A549 (cell line): ENCODE measurements at regions not wholly inside any gene's neighbourhood (a gene's known extent, or its start where the extent isn't known, plus 50 kb on each side); places are given as distances from the start of the nearest gene placed in this dataset.

Source experiments
- JUN ChIP-seq, 2 experiments: fragments of >200 bp; sonication (Bioruptor Twin); formaldehyde crosslinking; IDR thresholded peaks; 2 replicates in 1 of 2; 3 replicates in 1 of 2; pipeline ENCODE4 v1.6.1; 2016 to 2017
- NR3C1 ChIP-seq: fragments of >200 bp; sonication (Bioruptor Twin); formaldehyde crosslinking; IDR thresholded peaks from 3 replicates; pipeline ENCODE4 v1.6.1; 2017
- PHF8 ChIP-seq: fragments of 200-600 bp; sonication (generic); IDR thresholded peaks from 2 replicates; pipeline ENCODE4 v1.6.1; 2016; ENCODE audit warnings: low read depth, mild to moderate bottlenecking, antibody characterized with exemption, moderate library complexity, borderline replicate concordance
- RARB ChIP-seq: fragments of 250-450 bp; sonication (Bioruptor Pico); IDR thresholded peaks from 2 replicates; pipeline ENCODE4 v1.8.0; 2021; ENCODE audit warnings: mild to moderate bottlenecking, moderate library complexity
- RNF2 ChIP-seq: fragments of 200-600 bp; sonication (generic); IDR thresholded peaks from 2 replicates; pipeline ENCODE4 v1.6.1; 2016; ENCODE audit warnings: low read depth, mild to moderate bottlenecking, antibody characterized with exemption, moderate library complexity, borderline replicate concordance
- TF ChIP-seq, protein P1 (sequence below): fragments of >200 bp; sonication (Bioruptor Twin); formaldehyde crosslinking; IDR thresholded peaks from 3 replicates; pipeline ENCODE4 v1.5.1; 2016

DNA sequence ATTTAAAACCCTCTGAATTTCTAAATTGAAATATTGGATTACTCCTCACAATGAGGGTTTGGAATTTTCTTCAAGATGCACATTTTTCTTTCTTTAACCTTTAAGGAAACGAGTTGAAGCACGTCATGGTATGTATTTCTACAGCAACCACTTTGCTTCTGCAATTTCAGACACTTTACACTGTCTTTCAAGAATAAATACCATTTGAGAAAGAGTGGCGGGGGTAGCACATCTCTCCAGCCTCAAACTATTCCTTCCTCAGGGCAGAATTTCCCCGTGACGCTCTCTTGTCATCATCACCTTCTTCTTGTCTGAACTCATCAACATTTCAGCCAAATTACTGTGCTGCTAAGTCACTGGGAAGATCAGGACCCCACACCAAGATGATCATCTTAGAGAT lies 1073.4 kb downstream of the EFNB2 start:
- TF ChIP-seq NR3C1, result no peak
- TF ChIP-seq, protein P1, sequence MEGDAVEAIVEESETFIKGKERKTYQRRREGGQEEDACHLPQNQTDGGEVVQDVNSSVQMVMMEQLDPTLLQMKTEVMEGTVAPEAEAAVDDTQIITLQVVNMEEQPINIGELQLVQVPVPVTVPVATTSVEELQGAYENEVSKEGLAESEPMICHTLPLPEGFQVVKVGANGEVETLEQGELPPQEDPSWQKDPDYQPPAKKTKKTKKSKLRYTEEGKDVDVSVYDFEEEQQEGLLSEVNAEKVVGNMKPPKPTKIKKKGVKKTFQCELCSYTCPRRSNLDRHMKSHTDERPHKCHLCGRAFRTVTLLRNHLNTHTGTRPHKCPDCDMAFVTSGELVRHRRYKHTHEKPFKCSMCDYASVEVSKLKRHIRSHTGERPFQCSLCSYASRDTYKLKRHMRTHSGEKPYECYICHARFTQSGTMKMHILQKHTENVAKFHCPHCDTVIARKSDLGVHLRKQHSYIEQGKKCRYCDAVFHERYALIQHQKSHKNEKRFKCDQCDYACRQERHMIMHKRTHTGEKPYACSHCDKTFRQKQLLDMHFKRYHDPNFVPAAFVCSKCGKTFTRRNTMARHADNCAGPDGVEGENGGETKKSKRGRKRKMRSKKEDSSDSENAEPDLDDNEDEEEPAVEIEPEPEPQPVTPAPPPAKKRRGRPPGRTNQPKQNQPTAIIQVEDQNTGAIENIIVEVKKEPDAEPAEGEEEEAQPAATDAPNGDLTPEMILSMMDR, result no peak
- TF ChIP-seq JUN (IDR thresholded peaks at IDR 0.05), result no peak
- no peak for TF ChIP-seq RNF2
- no peak for TF ChIP-seq PHF8
- TF ChIP-seq RARB, result no peak
